ENCODE measurements at regions not wholly inside any gene's neighbourhood (a gene's known extent, or its start where the extent isn't known, plus 50 kb on each side); places are given as distances from the start of the nearest gene placed in this dataset.

DNA sequence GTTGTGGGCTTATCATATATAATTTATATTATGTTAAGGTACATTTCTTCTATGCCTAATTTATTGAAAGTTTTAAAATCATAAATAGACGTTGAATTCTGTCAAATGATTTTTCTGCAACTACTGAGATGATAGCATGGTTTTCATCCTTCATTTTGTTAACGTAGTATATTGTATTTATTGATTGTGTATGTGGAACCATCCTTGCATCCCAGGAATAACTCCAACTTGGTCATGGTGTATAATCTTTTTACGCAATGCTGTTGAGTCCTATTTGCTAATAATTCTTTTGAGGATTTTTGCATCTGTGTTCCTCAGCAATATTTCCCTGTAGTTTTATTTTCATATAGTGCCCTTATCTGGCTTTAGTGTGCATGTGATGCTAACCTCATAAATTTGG lies 152.7 kb downstream of the ADCYAP1 start:
- Histone ChIP-seq H3K79me2 (ENCODE audit: insufficient read depth) (no peaks in the 10 kb centered on the region), H3K27ac (ENCODE audit: low read depth in 2 of 2, low read length in 1 of 2) (no peak overlapping the region), H3K9me2 (no peaks in the 10 kb centered on the region), H3K4me3 (ENCODE audit: low read depth in 2 of 2, low read length in 1 of 2) (no peak overlapping the region), H3K4me2 (no peak overlapping the region), H3K36me3 (replicated peaks in 1 of 2; ENCODE audit: control insufficient read depth in 1 of 2, insufficient read depth in 2 of 2, low read length in 1 of 2) (no peaks in the 10 kb centered on the region), H3K4me1 (ENCODE audit: control insufficient read depth in 1 of 2, insufficient read depth in 2 of 2, low read depth in 1 of 2, low read length in 1 of 2) (no peaks in the 10 kb centered on the region), H3K27me3 (ENCODE audit: insufficient read depth) (no peaks in the 10 kb centered on the region), H3K9ac (no peak overlapping the region), H3K9me3 (0 out of 2 replicates have a peak, but pooled peaks cover 9% of the 10 kb centered on the region), H3F3A (replicated peaks; ENCODE audit: insufficient read depth) (no peaks in the 10 kb centered on the region), H4K20me1 (ENCODE audit: insufficient read depth) (no peaks in the 10 kb centered on the region), H2AFZ (ENCODE audit: low read depth) (no peak overlapping the region)
- no peak for DNase-seq
- TF ChIP-seq GABPA (IDR thresholded peaks at IDR 0.05; ENCODE audit: low read depth) (no peak), RXRA (IDR thresholded peaks at IDR 0.05; ENCODE audit: borderline replicate concordance, low read depth) (no peak), FOSL2 (IDR thresholded peaks at IDR 0.05; ENCODE audit: borderline replicate concordance, low read depth) (no peak), CHD2 (IDR thresholded peaks at IDR 0.05; ENCODE audit: low read length, partially characterized antibody) (no peak), EP300 (IDR thresholded peaks at IDR 0.05; ENCODE audit: borderline replicate concordance in 1 of 2, low read depth in 1 of 2, low read length in 1 of 2) (no peak), ZBTB33 (IDR thresholded peaks at IDR 0.05; ENCODE audit: borderline replicate concordance, low read depth) (no peak), YY1 (IDR thresholded peaks at IDR 0.05; ENCODE audit: low read depth) (no peak), NRF1 (IDR thresholded peaks at IDR 0.05; ENCODE audit: low read depth, low read length) (no peak), MEF2A (IDR thresholded peaks at IDR 0.05; ENCODE audit: borderline replicate concordance, low read depth) (no peak), TCF12 (IDR thresholded peaks at IDR 0.05) (no peak), ELF1 (IDR thresholded peaks at IDR 0.05) (no peak), REST (IDR thresholded peaks at IDR 0.05; ENCODE audit: low read depth, low read length) (no peak), RCOR1 (IDR thresholded peaks at IDR 0.05; ENCODE audit: low read length) (no peak)
- TF ChIP-seq, protein P1, sequence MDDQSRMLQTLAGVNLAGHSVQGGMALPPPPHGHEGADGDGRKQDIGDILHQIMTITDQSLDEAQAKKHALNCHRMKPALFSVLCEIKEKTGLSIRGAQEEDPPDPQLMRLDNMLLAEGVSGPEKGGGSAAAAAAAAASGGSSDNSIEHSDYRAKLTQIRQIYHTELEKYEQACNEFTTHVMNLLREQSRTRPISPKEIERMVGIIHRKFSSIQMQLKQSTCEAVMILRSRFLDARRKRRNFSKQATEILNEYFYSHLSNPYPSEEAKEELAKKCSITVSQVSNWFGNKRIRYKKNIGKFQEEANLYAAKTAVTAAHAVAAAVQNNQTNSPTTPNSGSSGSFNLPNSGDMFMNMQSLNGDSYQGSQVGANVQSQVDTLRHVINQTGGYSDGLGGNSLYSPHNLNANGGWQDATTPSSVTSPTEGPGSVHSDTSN (IDR thresholded peaks at IDR 0.05), result no peak
- TF ChIP-seq, protein P2, sequence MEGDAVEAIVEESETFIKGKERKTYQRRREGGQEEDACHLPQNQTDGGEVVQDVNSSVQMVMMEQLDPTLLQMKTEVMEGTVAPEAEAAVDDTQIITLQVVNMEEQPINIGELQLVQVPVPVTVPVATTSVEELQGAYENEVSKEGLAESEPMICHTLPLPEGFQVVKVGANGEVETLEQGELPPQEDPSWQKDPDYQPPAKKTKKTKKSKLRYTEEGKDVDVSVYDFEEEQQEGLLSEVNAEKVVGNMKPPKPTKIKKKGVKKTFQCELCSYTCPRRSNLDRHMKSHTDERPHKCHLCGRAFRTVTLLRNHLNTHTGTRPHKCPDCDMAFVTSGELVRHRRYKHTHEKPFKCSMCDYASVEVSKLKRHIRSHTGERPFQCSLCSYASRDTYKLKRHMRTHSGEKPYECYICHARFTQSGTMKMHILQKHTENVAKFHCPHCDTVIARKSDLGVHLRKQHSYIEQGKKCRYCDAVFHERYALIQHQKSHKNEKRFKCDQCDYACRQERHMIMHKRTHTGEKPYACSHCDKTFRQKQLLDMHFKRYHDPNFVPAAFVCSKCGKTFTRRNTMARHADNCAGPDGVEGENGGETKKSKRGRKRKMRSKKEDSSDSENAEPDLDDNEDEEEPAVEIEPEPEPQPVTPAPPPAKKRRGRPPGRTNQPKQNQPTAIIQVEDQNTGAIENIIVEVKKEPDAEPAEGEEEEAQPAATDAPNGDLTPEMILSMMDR (IDR thresholded peaks at IDR 0.05), result no peak
- TF ChIP-seq, protein P3, sequence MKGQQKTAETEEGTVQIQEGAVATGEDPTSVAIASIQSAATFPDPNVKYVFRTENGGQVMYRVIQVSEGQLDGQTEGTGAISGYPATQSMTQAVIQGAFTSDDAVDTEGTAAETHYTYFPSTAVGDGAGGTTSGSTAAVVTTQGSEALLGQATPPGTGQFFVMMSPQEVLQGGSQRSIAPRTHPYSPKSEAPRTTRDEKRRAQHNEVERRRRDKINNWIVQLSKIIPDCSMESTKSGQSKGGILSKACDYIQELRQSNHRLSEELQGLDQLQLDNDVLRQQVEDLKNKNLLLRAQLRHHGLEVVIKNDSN (IDR thresholded peaks at IDR 0.05; ENCODE audit: borderline replicate concordance, low read depth), result no peak
- ChIA-PET POLR2A (no interaction called here), CTCF (no interaction called here)
- WGBS (ENCODE audit: low lambda C conversion rate), result 24% methylated on average over 3 of the region's 3 CpGs

Data from SK-N-SH (cell line).